HepG2 (cell line): ENCODE measurements at regions not wholly inside any gene's neighbourhood (a gene's known extent, or its start where the extent isn't known, plus 50 kb on each side); places are given as distances from the start of the nearest gene placed in this dataset.

Experiments
- ATAC-seq: fragments of 200-7000 bp; cut with Tn5 transposase; 3 replicates; pipeline ENCODE4 v1.9.1; 2020; ENCODE audit warnings: mild to moderate bottlenecking, moderate library complexity
- BruUV-seq: library from RNA; stranded (reverse); fragments of 400-500 nt; replicated peaks from 2 replicates; lab custom pipeline; 2021; lab: Mats Ljungman, UMichigan
- CTCF ChIA-PET: fragments of 300-600 bp; formaldehyde crosslinking; extraction: SDS; loops from one replicate; lab custom pipeline; 2021; ENCODE audit warnings: low total read pairs, inconsistent platforms, low intra/inter-chr PET ratio; lab: Yijun Ruan, JAX
- POLR2A ChIA-PET: fragments of 350-600 bp; sonication (Branson Sonifier 250); formaldehyde crosslinking; loops from one replicate; lab custom pipeline; 2020; ENCODE audit warnings: antibody characterized with exemption, inconsistent platforms; lab: Yijun Ruan, JAX
- DNase-seq: peaks from one replicate; pipeline ENCODE4 v3.0.0-alpha.2; 2015; ENCODE audit warnings: low spot score
- FAIRE-seq: peaks from 3 replicates; lab custom pipeline; 2011; peaks lifted over from hg19 to GRCh38; lab: Jason Lieb, UNC
- H2AFZ ChIP-seq: one replicate; pipeline ENCODE4 v1.6.1; 2011; ENCODE audit warnings: low read length, inconsistent platforms
- H3K27ac ChIP-seq: fragments of 300-600 bp; 3 replicates; pipeline ENCODE4 v1.8.0; 2011; ENCODE audit warnings: mixed run types, mild to moderate bottlenecking, mixed read lengths, low read length, inconsistent platforms; ENCODE audit not compliant: insufficient read depth; ENCODE audit errors: extremely low read length
- H3K27me3 ChIP-seq, 2 experiments: fragments of 200-600 bp in 1 of 2; 2 replicates in 1 of 2; 3 replicates in 1 of 2; pipeline versions ENCODE4 v1.6.0 to v1.8.0; 2011; ENCODE audit warnings: low read length in 2 of 2, mild to moderate bottlenecking in 2 of 2, moderate library complexity in 2 of 2, inconsistent platforms in 1 of 2; ENCODE audit not compliant: insufficient read depth in 2 of 2, control insufficient read depth in 1 of 2
- H3K36me3 ChIP-seq, 2 experiments: fragments of 200-600 bp in 1 of 2; replicated peaks in 1 of 2; 2 replicates in 1 of 2; 3 replicates in 1 of 2; pipeline versions ENCODE4 v1.5.1 to v1.8.0; 2011; ENCODE audit warnings: low read length in 2 of 2, inconsistent platforms in 1 of 2; ENCODE audit not compliant: insufficient read depth in 2 of 2, control insufficient read depth in 1 of 2
- H3K4me1 ChIP-seq: 2 replicates; pipeline ENCODE4 v1.5.1; 2012; ENCODE audit warnings: low read length, inconsistent platforms; ENCODE audit not compliant: insufficient read depth
- H3K4me2 ChIP-seq: 2 replicates; pipeline ENCODE4 v1.6.0; 2011; ENCODE audit warnings: low read depth, low read length, inconsistent platforms
- H3K4me3 ChIP-seq, 3 experiments: fragments of 200-600 bp in 1 of 3; sonication (generic), shearing (Covaris generic) in 1 of 3; replicated peaks in 1 of 3; 2 replicates each; pipeline ENCODE4 v1.5.1; 2011 to 2016; ENCODE audit warnings: low read length in 3 of 3, inconsistent platforms in 2 of 3, low read depth in 2 of 3, mild to moderate bottlenecking in 2 of 3, control low read depth in 1 of 3, mixed read lengths in 1 of 3; ENCODE audit not compliant: insufficient read depth in 1 of 3
- H3K79me2 ChIP-seq: one replicate; pipeline ENCODE4 v1.6.1; 2011; ENCODE audit warnings: low read length, inconsistent platforms; ENCODE audit not compliant: insufficient read depth
- H3K9ac ChIP-seq: 2 replicates; pipeline ENCODE4 v1.6.0; 2011; ENCODE audit warnings: mild to moderate bottlenecking, low read depth, low read length, inconsistent platforms; ENCODE audit not compliant: insufficient read depth
- H3K9me3 ChIP-seq: 2 replicates; pipeline ENCODE4 v1.5.1; 2012; ENCODE audit warnings: mild to moderate bottlenecking, low read length
- H4K20me1 ChIP-seq: 2 replicates; pipeline ENCODE4 v1.6.0; 2011; ENCODE audit warnings: inconsistent platforms, mild to moderate bottlenecking, low read length, moderate library complexity; ENCODE audit not compliant: insufficient read depth
- ADNP ChIP-seq: sonication (generic); formaldehyde crosslinking; IDR thresholded peaks from 2 replicates; pipeline ENCODE4 v1.4.0; 2020; ENCODE audit warnings: missing genetic modification reagents
- HNRNPLL ChIP-seq: fragments of 200-400 bp; formaldehyde crosslinking; IDR thresholded peaks from 2 replicates; pipeline ENCODE4 v1.6.1; 2017; ENCODE audit warnings: mild to moderate bottlenecking, low read depth, low read length; ENCODE audit not compliant: poor library complexity, severe bottlenecking
- ISX ChIP-seq: sonication (generic); formaldehyde crosslinking; conservative IDR thresholded peaks from 2 replicates; pipeline ENCODE4 v1.5.0; 2020; ENCODE audit warnings: missing genetic modification reagents
- KLF12 ChIP-seq: sonication (generic); formaldehyde crosslinking; IDR thresholded peaks from 2 replicates; pipeline ENCODE4 v1.4.0; 2020; ENCODE audit warnings: missing genetic modification reagents, borderline replicate concordance
- MXD1 ChIP-seq: sonication (generic); formaldehyde crosslinking; IDR thresholded peaks from 2 replicates; pipeline ENCODE4 v1.4.0; 2020; ENCODE audit warnings: mild to moderate bottlenecking, missing genetic modification reagents
- NONO ChIP-seq, 2 experiments: fragments of 450-650 bp in 1 of 2; sonication (generic) in 1 of 2; formaldehyde crosslinking in 1 of 2; IDR thresholded peaks in 1 of 2; conservative IDR thresholded peaks in 1 of 2; 2 replicates each; pipeline versions ENCODE4 v1.6.1 to v1.8.0; 2017 to 2022; ENCODE audit warnings: mild to moderate bottlenecking in 1 of 2, missing genetic modification reagents in 1 of 2, moderate library complexity in 1 of 2
- SIN3A ChIP-seq: IDR thresholded peaks from 2 replicates; pipeline ENCODE4 v1.6.1; 2011; ENCODE audit warnings: low read depth, mild to moderate bottlenecking, control low read depth, low read length, borderline replicate concordance
- SP4 ChIP-seq: sonication (generic); formaldehyde crosslinking; IDR thresholded peaks from 2 replicates; pipeline ENCODE4 v1.8.1; 2023; ENCODE audit warnings: mild to moderate bottlenecking, missing genetic modification reagents
- STAT5B ChIP-seq: sonication (generic); formaldehyde crosslinking; IDR thresholded peaks from 2 replicates; pipeline ENCODE4 v1.4.0; 2020; ENCODE audit warnings: missing genetic modification reagents
- TGIF2 ChIP-seq: IDR thresholded peaks from 2 replicates; pipeline ENCODE4 v1.6.1; 2016; ENCODE audit warnings: control low read depth, missing compliant biosample characterization
- TOE1 ChIP-seq: sonication (generic); formaldehyde crosslinking; IDR thresholded peaks from 2 replicates; pipeline ENCODE4 v1.4.0; 2020; ENCODE audit warnings: mild to moderate bottlenecking, missing genetic modification reagents
- TOPORS ChIP-seq: sonication (generic); formaldehyde crosslinking; IDR thresholded peaks from 2 replicates; pipeline ENCODE4 v1.8.0; 2023; ENCODE audit warnings: mild to moderate bottlenecking, missing genetic modification reagents
- TRIM22 ChIP-seq: fragments of 450-650 bp; IDR thresholded peaks from 2 replicates; pipeline ENCODE4 v1.6.1; 2017
- ZBTB38 ChIP-seq: sonication (generic); formaldehyde crosslinking; IDR thresholded peaks from 2 replicates; pipeline ENCODE4 v1.5.1; 2020; ENCODE audit warnings: mild to moderate bottlenecking, missing genetic modification reagents
- ZNF18 ChIP-seq: sonication (generic); formaldehyde crosslinking; IDR thresholded peaks from 2 replicates; pipeline ENCODE4 v1.8.0; 2022; ENCODE audit warnings: mild to moderate bottlenecking, missing genetic modification reagents; ENCODE audit not compliant: insufficient replicate concordance
- ZNF468 ChIP-seq: sonication (generic); formaldehyde crosslinking; IDR thresholded peaks from 2 replicates; pipeline ENCODE4 v1.8.0; 2022; ENCODE audit warnings: mild to moderate bottlenecking, moderate library complexity, missing genetic modification reagents
- ZNF547 ChIP-seq: sonication (generic); formaldehyde crosslinking; IDR thresholded peaks from 2 replicates; pipeline ENCODE4 v1.5.1; 2020; ENCODE audit warnings: mild to moderate bottlenecking, missing genetic modification reagents
- ZNF746 ChIP-seq: sonication (generic); formaldehyde crosslinking; IDR thresholded peaks from 2 replicates; pipeline ENCODE4 v1.8.0; 2022; ENCODE audit warnings: mild to moderate bottlenecking, missing genetic modification reagents
- ZSCAN20 ChIP-seq: sonication (generic); formaldehyde crosslinking; IDR thresholded peaks from 2 replicates; pipeline ENCODE4 v1.4.0; 2020; ENCODE audit warnings: missing genetic modification reagents, mild to moderate bottlenecking, borderline replicate concordance
- WGBS: methylation state at CpG from one replicate; pipeline ENCODE4 v1.1.6; 2017; ENCODE audit warnings: low lambda C conversion rate; 5-methylcytosine and 5-hydroxymethylcytosine counted together
- in situ Hi-C: cut with HindIII; loops from 2 replicates; pipeline ENCODE4 v1.10.0; 2017; ENCODE audit warnings: low pct_unique_long_range_greater_than_20kb; ENCODE audit not compliant: extremely low pct_ligation_motif_present
- intact Hi-C: fragments of 100-400 bp; cut with micrococcal nuclease; formaldehyde crosslinking; loops from one replicate; pipeline ENCODE4 v1.10.0; 2022; ENCODE audit not compliant: unreplicated experiment

- in situ Hi-C loops = no loop called here
Measured at GRCh38 chr10:76642358-76642757, 995.2 kb downstream of the KCNMA1 start.

More at GRCh38 chr10:76642358-76642757, 995.2 kb downstream of the KCNMA1 start:
- H3K4me2 ChIP-seq = no peak overlapping the region
- no peak overlapping the region for H3K27ac ChIP-seq
- H4K20me1 ChIP-seq = no peaks in the 10 kb centered on the region
- no peak for FAIRE-seq
- no peaks in the 10 kb centered on the region for H3K4me1 ChIP-seq
- H3K79me2 ChIP-seq = no peaks in the 10 kb centered on the region
- H3K27me3 ChIP-seq = peaks cover 2 to 5% of the 10 kb centered on the region in 2 experiments; a peak in 2 of 5 replicates
- no peak overlapping the region for H3K9ac ChIP-seq
- H3K9me3 ChIP-seq = no peaks in the 10 kb centered on the region
- TF ChIP-seq ADNP = no peak
- TF ChIP-seq KLF12 (CRISPR knock-in tag) = no peak
- TF ChIP-seq TOE1 (CRISPR knock-in tag) = no peak
- no peak for TF ChIP-seq SP4
- no peak for TF ChIP-seq TGIF2
- no peak for TF ChIP-seq ZNF547 (CRISPR knock-in tag)
- TF ChIP-seq NONO (IDR thresholded peaks at IDR 0.05) = no peak
- TF ChIP-seq NONO (CRISPR knock-in tag; conservative IDR thresholded peaks at IDR 0.05) = no peak
- TF ChIP-seq TOPORS (CRISPR knock-in tag) = no peak
- no peak for TF ChIP-seq ZNF746 (CRISPR knock-in tag)
- TF ChIP-seq MXD1 (CRISPR knock-in tag) = no peak
- TF ChIP-seq ISX (CRISPR knock-in tag) = no peak
- no peak for TF ChIP-seq ZSCAN20 (CRISPR knock-in tag)
- TF ChIP-seq STAT5B (CRISPR knock-in tag) = no peak
- TF ChIP-seq ZNF18 (CRISPR knock-in tag) = no peak
- TF ChIP-seq SIN3A = no peak
- TF ChIP-seq ZBTB38 (CRISPR knock-in tag) = no peak
- no peak for TF ChIP-seq ZNF468 (CRISPR knock-in tag)
- no peak for TF ChIP-seq HNRNPLL
- TF ChIP-seq TRIM22 = no peak
- TF ChIP-seq, all 625 proteins: peak for 0
- intact Hi-C loops = no loop called here
- WGBS = 0% methylated on average over 1 of the region's 1 CpG
- no peak for DNase-seq
- BruUV-seq = no TSS peak
- ATAC-seq = no peak
- POLR2A ChIA-PET = no interaction called here
- Histone ChIP-seq H3K36me3 (no peaks in the 10 kb centered on the region), H2AFZ (no peak overlapping the region), H3K4me3 (no peak overlapping the region)
- CTCF ChIA-PET = no interaction called here
